Nephron (organoid): ENCODE measurements at regions not wholly inside any gene's neighbourhood (a gene's known extent, or its start where the extent isn't known, plus 50 kb on each side); places are given as distances from the start of the nearest gene placed in this dataset.

Experiments
- H3K27ac Mint-ChIP-seq, 3 experiments: 2 replicates each; pipeline ENCODE4 v1.8.0; 2020; ENCODE audit warnings: mixed read lengths in 3 of 3, mild to moderate bottlenecking in 2 of 3, moderate library complexity in 1 of 3
- H3K27me3 Mint-ChIP-seq: 2 replicates; pipeline ENCODE4 v1.8.0; 2021; ENCODE audit warnings: low read depth, mild to moderate bottlenecking, moderate library complexity, mixed read lengths
- H3K36me3 Mint-ChIP-seq: 2 replicates; pipeline ENCODE4 v1.8.0; 2020; ENCODE audit warnings: low read depth, mixed read lengths
- H3K4me1 Mint-ChIP-seq: 2 replicates; pipeline ENCODE4 v1.8.0; 2020; ENCODE audit warnings: mixed read lengths
- H3K4me3 Mint-ChIP-seq, 3 experiments: 2 replicates each; pipeline ENCODE4 v1.8.0; 2020; ENCODE audit warnings: mild to moderate bottlenecking in 3 of 3, mixed read lengths in 3 of 3, moderate library complexity in 2 of 3
- H3K9me3 Mint-ChIP-seq: 2 replicates; pipeline ENCODE4 v1.8.0; 2020; ENCODE audit warnings: mixed read lengths
- TF ChIP-seq, protein P1 (sequence below), 3 experiments: fragments of 200-600 bp; sonication (generic); IDR thresholded peaks; one replicate each; pipeline ENCODE4 v1.5.0; 2021; ENCODE audit warnings: antibody characterized with exemption in 3 of 3; ENCODE audit not compliant: unreplicated experiment in 3 of 3

DNA sequence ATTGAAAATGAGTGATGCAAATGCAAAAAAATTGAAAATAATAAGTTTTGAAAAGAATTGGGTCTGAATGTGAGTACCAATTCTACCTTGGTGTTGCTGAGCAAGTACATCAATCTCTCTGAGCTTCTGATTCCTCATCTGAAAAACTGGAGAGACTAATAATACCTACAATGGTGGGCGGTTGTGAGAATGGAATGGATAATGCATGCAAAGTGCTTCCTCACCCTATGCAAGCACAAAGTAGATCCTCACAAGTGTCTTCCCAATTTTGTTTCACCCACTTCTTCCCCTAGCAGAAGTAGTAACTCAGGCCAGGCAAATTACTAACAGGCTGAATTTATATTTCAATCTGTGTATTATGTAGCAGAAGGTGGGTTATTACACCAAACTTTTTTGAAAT lies 191.7 kb upstream of the PIK3C3 start:
- TF ChIP-seq, protein P1, sequence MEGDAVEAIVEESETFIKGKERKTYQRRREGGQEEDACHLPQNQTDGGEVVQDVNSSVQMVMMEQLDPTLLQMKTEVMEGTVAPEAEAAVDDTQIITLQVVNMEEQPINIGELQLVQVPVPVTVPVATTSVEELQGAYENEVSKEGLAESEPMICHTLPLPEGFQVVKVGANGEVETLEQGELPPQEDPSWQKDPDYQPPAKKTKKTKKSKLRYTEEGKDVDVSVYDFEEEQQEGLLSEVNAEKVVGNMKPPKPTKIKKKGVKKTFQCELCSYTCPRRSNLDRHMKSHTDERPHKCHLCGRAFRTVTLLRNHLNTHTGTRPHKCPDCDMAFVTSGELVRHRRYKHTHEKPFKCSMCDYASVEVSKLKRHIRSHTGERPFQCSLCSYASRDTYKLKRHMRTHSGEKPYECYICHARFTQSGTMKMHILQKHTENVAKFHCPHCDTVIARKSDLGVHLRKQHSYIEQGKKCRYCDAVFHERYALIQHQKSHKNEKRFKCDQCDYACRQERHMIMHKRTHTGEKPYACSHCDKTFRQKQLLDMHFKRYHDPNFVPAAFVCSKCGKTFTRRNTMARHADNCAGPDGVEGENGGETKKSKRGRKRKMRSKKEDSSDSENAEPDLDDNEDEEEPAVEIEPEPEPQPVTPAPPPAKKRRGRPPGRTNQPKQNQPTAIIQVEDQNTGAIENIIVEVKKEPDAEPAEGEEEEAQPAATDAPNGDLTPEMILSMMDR (IDR thresholded peaks at IDR 0.05; ENCODE audit: unreplicated experiment in 3 of 3), result no peak
- no peaks in the 10 kb centered on the region for H3K9me3 Mint-ChIP-seq
- no peak overlapping the region for H3K27ac Mint-ChIP-seq
- no peaks in the 10 kb centered on the region for H3K36me3 Mint-ChIP-seq
- no peaks in the 10 kb centered on the region for H3K4me1 Mint-ChIP-seq
- H3K27me3 Mint-ChIP-seq, result peaks cover 3% of the 10 kb centered on the region
- no peak overlapping the region for H3K4me3 Mint-ChIP-seq

DNA sequence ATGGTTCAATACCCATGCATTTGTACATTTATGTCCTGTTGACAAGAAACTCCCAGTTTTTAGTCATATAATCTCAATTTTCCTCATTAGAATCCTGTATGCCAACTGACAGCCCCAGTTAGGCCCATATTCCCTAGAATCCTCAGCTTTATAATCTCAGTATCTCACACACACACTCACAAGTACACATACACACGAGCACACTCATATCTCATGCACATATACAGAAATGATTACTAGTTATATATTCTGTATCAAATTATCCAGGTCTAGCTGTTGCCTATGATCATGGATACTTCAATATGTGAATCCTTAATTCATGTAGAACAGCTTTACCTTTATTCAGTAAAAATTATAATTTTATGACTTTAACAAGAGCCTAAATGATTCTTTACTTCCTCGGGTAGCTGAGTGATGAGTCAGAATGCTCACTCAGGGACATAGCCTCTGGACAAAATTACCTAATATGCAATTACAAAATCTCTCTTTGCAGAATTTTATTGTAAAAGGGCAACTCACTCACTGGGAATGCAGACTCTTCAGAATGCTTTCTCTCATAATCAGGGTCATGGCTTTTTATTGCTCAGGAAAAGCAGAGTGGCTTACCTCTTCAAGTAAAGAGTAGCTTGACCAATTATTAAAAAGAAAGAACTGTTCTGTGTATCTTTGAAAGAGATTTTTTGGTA lies 193.6 kb upstream of the PIK3C3 start:
- H3K27me3 Mint-ChIP-seq, result peaks cover 3% of the 10 kb centered on the region
- H3K36me3 Mint-ChIP-seq, result no peaks in the 10 kb centered on the region
- no peak overlapping the region for H3K27ac Mint-ChIP-seq
- H3K4me3 Mint-ChIP-seq, result no peak overlapping the region
- no peaks in the 10 kb centered on the region for H3K9me3 Mint-ChIP-seq
- TF ChIP-seq, protein P1 (IDR thresholded peaks at IDR 0.05; ENCODE audit: unreplicated experiment in 3 of 3), result no peak
- H3K4me1 Mint-ChIP-seq, result peaks cover under 1% of the 10 kb centered on the region

DNA sequence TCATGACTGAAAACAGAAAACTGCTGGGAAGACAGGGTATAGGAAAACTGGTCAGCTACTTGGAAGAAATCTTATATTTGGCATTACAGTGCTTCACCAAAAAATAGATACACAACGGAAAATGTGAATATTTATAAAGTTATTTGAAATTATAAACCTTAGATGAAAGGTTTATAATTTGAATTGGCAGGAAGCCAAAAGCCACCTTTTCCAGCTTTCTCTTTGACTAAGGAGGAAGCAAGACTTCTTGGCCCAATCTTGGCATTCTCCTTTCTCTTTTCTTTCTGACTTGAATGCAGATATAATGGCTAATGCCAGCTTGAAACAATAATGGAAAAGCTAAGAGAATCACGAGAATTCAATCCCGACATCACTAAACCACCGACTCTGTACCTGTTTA lies 196.5 kb upstream of the PIK3C3 start:
- no peaks in the 10 kb centered on the region for H3K9me3 Mint-ChIP-seq
- no peak overlapping the region for H3K4me3 Mint-ChIP-seq
- TF ChIP-seq, protein P1 (IDR thresholded peaks at IDR 0.05; ENCODE audit: unreplicated experiment in 3 of 3), result no peak
- H3K4me1 Mint-ChIP-seq, result peaks cover 6% of the 10 kb centered on the region
- H3K27me3 Mint-ChIP-seq, result peaks cover 3% of the 10 kb centered on the region
- no peaks in the 10 kb centered on the region for H3K36me3 Mint-ChIP-seq
- no peak overlapping the region for H3K27ac Mint-ChIP-seq

DNA sequence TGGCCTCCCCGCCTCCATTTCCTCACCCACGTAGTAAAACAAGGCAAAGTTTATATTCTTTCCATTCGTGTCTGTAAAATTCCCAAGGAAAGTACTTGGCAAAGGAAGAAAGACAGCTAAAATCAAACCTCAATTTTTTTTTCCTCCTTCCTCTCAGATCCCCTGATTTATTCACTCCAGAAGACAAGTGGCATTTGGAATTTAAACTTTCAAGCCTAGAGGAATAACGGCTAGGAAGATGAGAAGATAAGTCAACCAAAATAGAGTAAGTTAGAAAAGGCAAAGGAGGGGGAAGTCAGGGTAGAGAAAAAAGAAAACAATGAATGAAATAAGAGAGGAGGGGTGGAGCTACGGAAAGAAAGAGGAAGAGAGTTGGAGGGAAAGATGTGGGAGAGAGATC lies 198.9 kb upstream of the PIK3C3 start:
- Mint-ChIP-seq H3K4me1 (peaks cover 6% of the 10 kb centered on the region), H3K27me3 (peaks cover 3% of the 10 kb centered on the region)

DNA sequence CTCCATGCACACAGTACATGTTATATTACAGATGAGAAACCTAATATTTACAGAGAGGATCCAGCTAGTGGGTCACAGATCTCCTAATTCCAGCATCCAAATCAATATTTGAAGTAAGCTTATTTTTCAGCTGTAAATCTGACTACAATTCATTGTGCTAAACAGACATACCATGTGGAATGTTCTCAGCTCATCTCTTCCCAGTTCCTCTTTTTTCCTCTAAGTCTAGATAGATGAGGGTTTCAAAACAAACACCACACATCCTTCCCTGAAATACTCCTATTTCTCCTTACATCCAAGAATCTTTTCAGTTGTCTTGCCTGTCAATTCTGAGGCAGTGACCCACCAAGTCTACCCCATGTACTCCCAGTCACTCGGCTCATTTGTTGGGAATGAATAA lies 200.7 kb upstream of the PIK3C3 start:
- TF ChIP-seq, protein P1 (IDR thresholded peaks at IDR 0.05; ENCODE audit: unreplicated experiment in 3 of 3), result no peak
- Mint-ChIP-seq H3K4me3 (no peak overlapping the region), H3K27me3 (no peaks in the 10 kb centered on the region), H3K9me3 (no peaks in the 10 kb centered on the region), H3K4me1 (peaks cover 6% of the 10 kb centered on the region), H3K36me3 (no peaks in the 10 kb centered on the region), H3K27ac (no peak overlapping the region)

More for the DNA sequence above, 198.9 kb upstream of the PIK3C3 start:
- no peak overlapping the region for H3K4me3 Mint-ChIP-seq
- no peaks in the 10 kb centered on the region for H3K36me3 Mint-ChIP-seq
- TF ChIP-seq, protein P1 (IDR thresholded peaks at IDR 0.05; ENCODE audit: unreplicated experiment in 3 of 3), result no peak
- no peak overlapping the region for H3K27ac Mint-ChIP-seq
- no peaks in the 10 kb centered on the region for H3K9me3 Mint-ChIP-seq

DNA sequence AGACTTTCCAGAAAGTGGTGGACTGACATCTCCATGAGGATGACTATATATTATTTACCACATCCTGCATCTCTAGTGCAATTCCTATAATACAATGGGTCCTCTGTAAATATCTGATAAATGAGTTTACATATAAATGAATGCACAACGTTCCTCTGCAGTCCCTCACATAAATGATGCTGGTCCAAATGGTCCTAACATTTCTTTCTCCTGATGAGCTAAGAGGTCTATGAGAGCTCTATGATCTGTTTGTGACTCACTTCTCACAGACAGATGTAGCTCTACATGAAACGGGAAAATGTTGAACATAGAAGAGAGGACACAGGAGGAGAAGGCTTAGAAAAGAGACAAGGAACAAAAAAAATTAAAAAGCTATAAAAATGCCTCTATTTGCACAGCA lies 201.2 kb upstream of the PIK3C3 start:
- no peaks in the 10 kb centered on the region for H3K27me3 Mint-ChIP-seq
- H3K36me3 Mint-ChIP-seq, result no peaks in the 10 kb centered on the region
- no peak overlapping the region for H3K27ac Mint-ChIP-seq
- H3K4me3 Mint-ChIP-seq, result no peak overlapping the region
- TF ChIP-seq, protein P1 (IDR thresholded peaks at IDR 0.05; ENCODE audit: unreplicated experiment in 3 of 3), result no peak
- peaks cover 6% of the 10 kb centered on the region for H3K4me1 Mint-ChIP-seq
- H3K9me3 Mint-ChIP-seq, result no peaks in the 10 kb centered on the region
